HCT116 (cell line): ENCODE measurements at regions not wholly inside any gene's neighbourhood (a gene's known extent, or its start where the extent isn't known, plus 50 kb on each side); places are given as distances from the start of the nearest gene placed in this dataset.

ENCODE experiments used
- ATAC-seq: fragments of 200-7000 bp; cut with Tn5 transposase; 2 replicates; pipeline ENCODE4 v1.9.1; 2020; ENCODE audit warnings: mild to moderate bottlenecking, moderate library complexity
- BruUV-seq: library from RNA; stranded (reverse); fragments of 400-500 nt; replicated peaks from 2 replicates; lab custom pipeline; 2021; lab: Mats Ljungman, UMichigan
- CTCF ChIA-PET: fragments of 300-600 bp; sonication (Branson Sonifier 250); formaldehyde crosslinking; loops from one replicate; lab custom pipeline; 2021; ENCODE audit warnings: antibody characterized with exemption; lab: Charles Lee
- POLR2A ChIA-PET: fragments of 300-600, 350-600 bp; sonication (Branson Sonifier 250); formaldehyde crosslinking; loops from one replicate; lab custom pipeline; 2021; ENCODE audit warnings: antibody characterized with exemption; lab: Charles Lee
- RAD21 ChIA-PET, 2 experiments: fragments of 300-600 bp; sonication (Branson Sonifier 250); formaldehyde crosslinking; loops; one replicate each; lab custom pipeline; 2023; ENCODE audit warnings: low total read pairs in 2 of 2; ENCODE audit not compliant: uncharacterized antibody in 2 of 2, unreplicated experiment in 2 of 2, low non-redundant PET in 1 of 2; lab: Charles Lee
- DNase-seq: peaks from one replicate; pipeline ENCODE4 v3.0.0-alpha.2; 2010; ENCODE audit warnings: low read depth, low spot score
- H2AFZ ChIP-seq: fragments of 200-600 bp; shearing (Covaris generic), sonication (generic); 2 replicates; pipeline ENCODE4 v1.6.1; 2017; ENCODE audit warnings: low read depth, mixed run types, mixed read lengths, antibody characterized with exemption, low read length; ENCODE audit not compliant: poor library complexity, severe bottlenecking
- H3K27ac ChIP-seq: 2 replicates; pipeline ENCODE4 v1.5.1; 2012; ENCODE audit warnings: low read depth, low read length
- H3K27me3 ChIP-seq: fragments of 200-600 bp; sonication (generic); 2 replicates; pipeline ENCODE4 v1.6.1; 2016; ENCODE audit warnings: mixed run types, low read length, mixed read lengths; ENCODE audit not compliant: insufficient read depth
- H3K36me3 ChIP-seq, 2 experiments: fragments of 200-500 bp in 1 of 2; fragments of 200-600 bp in 1 of 2; sonication (Bioruptor generic) in 1 of 2; sonication (generic) in 1 of 2; 2 replicates each; pipeline versions ENCODE4 v1.5.1 to v1.6.1; 2014 to 2016; ENCODE audit warnings: low read length in 2 of 2, inconsistent platforms in 1 of 2, mixed read lengths in 1 of 2, mixed run types in 1 of 2; ENCODE audit not compliant: insufficient read depth in 2 of 2, control insufficient read depth in 1 of 2
- H3K4me1 ChIP-seq, 2 experiments: fragments of 200-600 bp in 1 of 2; sonication (generic) in 1 of 2; 2 replicates each; pipeline versions ENCODE4 v1.5.1 to v1.6.1; 2012 to 2017; ENCODE audit warnings: low read length in 2 of 2, inconsistent platforms in 1 of 2, mild to moderate bottlenecking in 1 of 2, mixed read lengths in 1 of 2, mixed run types in 1 of 2, moderate library complexity in 1 of 2; ENCODE audit not compliant: insufficient read depth in 2 of 2, control insufficient read depth in 1 of 2
- H3K4me2 ChIP-seq: fragments of 200-600 bp; sonication (generic); 2 replicates; pipeline ENCODE4 v1.6.1; 2017; ENCODE audit warnings: mixed run types, low read length, mixed read lengths
- H3K4me3 ChIP-seq, 2 experiments: fragments of 200-600 bp in 1 of 2; sonication (generic) in 1 of 2; replicated peaks in 1 of 2; 2 replicates each; pipeline ENCODE4 v1.5.1; 2011 to 2016; ENCODE audit warnings: low read length in 2 of 2, control low read depth in 1 of 2, low read depth in 1 of 2, mild to moderate bottlenecking in 1 of 2, mixed read lengths in 1 of 2, mixed run types in 1 of 2
- H3K79me2 ChIP-seq: fragments of 200-600 bp; sonication (generic); 2 replicates; pipeline ENCODE4 v1.6.1; 2017; ENCODE audit warnings: mild to moderate bottlenecking, mixed run types, low read length, moderate library complexity, mixed read lengths; ENCODE audit not compliant: insufficient read depth
- H3K9ac ChIP-seq: fragments of 200-600 bp; sonication (generic); 2 replicates; pipeline ENCODE4 v1.6.1; 2016; ENCODE audit warnings: low read length, mixed read lengths
- H3K9me2 ChIP-seq: fragments of 200-600 bp; sonication (generic), shearing (Covaris generic); 2 replicates; pipeline ENCODE4 v1.6.1; 2017; ENCODE audit warnings: mixed run types, mild to moderate bottlenecking, moderate library complexity; ENCODE audit not compliant: insufficient read depth
- H3K9me3 ChIP-seq, 2 experiments: fragments of 200-500 bp in 1 of 2; fragments of 200-600 bp in 1 of 2; sonication (Bioruptor generic) in 1 of 2; sonication (generic) in 1 of 2; 2 replicates each; pipeline ENCODE4 v1.6.1; 2014 to 2017; ENCODE audit warnings: low read length in 2 of 2, mixed read lengths in 2 of 2, inconsistent platforms in 1 of 2, low read depth in 1 of 2, mild to moderate bottlenecking in 1 of 2, mixed run types in 1 of 2, moderate library complexity in 1 of 2; ENCODE audit not compliant: control insufficient read depth in 1 of 2, insufficient read depth in 1 of 2
- H4K20me1 ChIP-seq: fragments of 200-600 bp; sonication (generic), shearing (Covaris generic); 2 replicates; pipeline ENCODE4 v1.6.1; 2017; ENCODE audit warnings: mixed run types, mild to moderate bottlenecking, moderate library complexity; ENCODE audit not compliant: insufficient read depth
- ATF3 ChIP-seq: IDR thresholded peaks from 2 replicates; pipeline ENCODE4 v1.6.1; 2012
- CEBPB ChIP-seq: IDR thresholded peaks from 2 replicates; pipeline ENCODE4 v1.6.1; 2012; ENCODE audit warnings: low read depth
- EZH2 ChIP-seq: fragments of 200-600 bp; sonication (generic); IDR thresholded peaks from 2 replicates; pipeline ENCODE4 v1.6.1; 2017; ENCODE audit warnings: antibody characterized with exemption, mixed run types
- JUND ChIP-seq: IDR thresholded peaks from 2 replicates; pipeline ENCODE4 v1.6.1; 2012
- MAX ChIP-seq: IDR thresholded peaks from 2 replicates; pipeline ENCODE4 v1.6.1; 2012
- POLR2AphosphoS5 ChIP-seq: IDR thresholded peaks from 2 replicates; pipeline ENCODE4 v1.6.1; 2011; ENCODE audit warnings: mild to moderate bottlenecking, low read depth, low read length, moderate library complexity
- RAD21 ChIP-seq: IDR thresholded peaks from 2 replicates; pipeline ENCODE4 v1.6.1; 2012; ENCODE audit warnings: low read depth, mild to moderate bottlenecking
- REST ChIP-seq: IDR thresholded peaks from 2 replicates; pipeline ENCODE4 v1.6.1; 2012; ENCODE audit warnings: low read depth
- SIN3A ChIP-seq: IDR thresholded peaks from 2 replicates; pipeline ENCODE4 v1.6.1; 2012; ENCODE audit warnings: low read depth
- SP1 ChIP-seq: IDR thresholded peaks from 2 replicates; pipeline ENCODE4 v1.6.1; 2012; ENCODE audit warnings: low read depth
- SRF ChIP-seq: IDR thresholded peaks from 2 replicates; pipeline ENCODE4 v1.6.1; 2012; ENCODE audit warnings: low read depth
- ZNF274 ChIP-seq: fragments of 200-500 bp; sonication (Bioruptor generic); IDR thresholded peaks from 2 replicates; pipeline ENCODE4 v1.6.1; 2014; ENCODE audit warnings: mild to moderate bottlenecking, low read depth, low read length, inconsistent platforms
- intact Hi-C: fragments of 100-400 bp; cut with micrococcal nuclease; formaldehyde crosslinking; loops from 2 replicates; pipeline ENCODE4 v1.10.0; 2022

GRCh38 chr16:64489449-64489848, 632.4 kb downstream of the CDH11 start:
- H3K79me2 ChIP-seq: no peaks in the 10 kb centered on the region
- ATAC-seq: no peak
- H3K9me3 ChIP-seq: peaks cover 5 to 20% of the 10 kb centered on the region in 2 experiments; a peak in 2 of 4 replicates
- H3K9me2 ChIP-seq: no peaks in the 10 kb centered on the region
- H3K36me3 ChIP-seq: no peaks in the 10 kb centered on the region
- DNase-seq: no peak
- CTCF ChIA-PET: no interaction called here
- H3K9ac ChIP-seq: no peak overlapping the region
- no peak overlapping the region for H3K4me3 ChIP-seq
- TF ChIP-seq REST (no peak), CEBPB (no peak), ZNF274 (no peak), ATF3 (no peak), SIN3A (no peak), RAD21 (no peak), POLR2AphosphoS5 (no peak), MAX (no peak), JUND (no peak), SP1 (no peak), EZH2 (no peak), SRF (no peak)
- H4K20me1 ChIP-seq: no peaks in the 10 kb centered on the region
- H3K4me2 ChIP-seq: no peak overlapping the region
- BruUV-seq: no TSS peak
- no peaks in the 10 kb centered on the region for H3K27me3 ChIP-seq
- intact Hi-C loops: no loop called here
- RAD21 ChIA-PET: no interaction called here
- no peak overlapping the region for H3K27ac ChIP-seq
- POLR2A ChIA-PET: no interaction called here
- H3K4me1 ChIP-seq: no peaks in the 10 kb centered on the region
- no peak overlapping the region for H2AFZ ChIP-seq
